ENCODE measurements at regions not wholly inside any gene's neighbourhood (a gene's known extent, or its start where the extent isn't known, plus 50 kb on each side); places are given as distances from the start of the nearest gene placed in this dataset.

DNA sequence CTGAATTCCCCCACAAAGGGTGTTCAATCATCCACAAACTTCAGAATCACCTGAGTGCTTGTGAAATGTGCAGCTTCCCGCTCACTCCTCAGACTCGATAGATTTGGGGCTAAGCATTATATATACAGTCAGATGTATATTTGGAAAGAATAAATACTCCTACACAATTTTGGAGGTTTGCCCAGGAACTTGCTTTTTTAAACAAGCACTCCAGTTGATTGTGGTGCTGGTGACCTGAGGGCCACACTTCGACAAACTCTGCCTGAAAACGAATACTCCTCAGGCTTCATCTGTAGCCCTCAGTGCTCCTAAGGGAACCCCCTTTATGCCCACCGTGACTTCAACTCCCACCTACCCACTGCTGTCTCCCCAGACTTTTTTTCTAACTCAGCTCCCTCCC is 211.6 kb downstream of the INHBA start:
- no peaks in the 10 kb centered on the region for H3K9me3 Mint-ChIP-seq
- no peak for DNase-seq
- no peak overlapping the region for H3K27ac Mint-ChIP-seq
- H3K36me3 ChIP-seq (ENCODE audit: insufficient read depth, low read length), result no peaks in the 10 kb centered on the region
- H3K4me3 ChIP-seq (ENCODE audit: low read length), result no peak overlapping the region
- intact Hi-C loops (cut with DNase I, micrococcal nuclease), result no loop called here
- ChIA-PET POLR2A (no interaction called here), CTCF (no interaction called here)
- H3K36me3 Mint-ChIP-seq (ENCODE audit: low read depth), result no peaks in the 10 kb centered on the region
- TF ChIP-seq, protein P1, sequence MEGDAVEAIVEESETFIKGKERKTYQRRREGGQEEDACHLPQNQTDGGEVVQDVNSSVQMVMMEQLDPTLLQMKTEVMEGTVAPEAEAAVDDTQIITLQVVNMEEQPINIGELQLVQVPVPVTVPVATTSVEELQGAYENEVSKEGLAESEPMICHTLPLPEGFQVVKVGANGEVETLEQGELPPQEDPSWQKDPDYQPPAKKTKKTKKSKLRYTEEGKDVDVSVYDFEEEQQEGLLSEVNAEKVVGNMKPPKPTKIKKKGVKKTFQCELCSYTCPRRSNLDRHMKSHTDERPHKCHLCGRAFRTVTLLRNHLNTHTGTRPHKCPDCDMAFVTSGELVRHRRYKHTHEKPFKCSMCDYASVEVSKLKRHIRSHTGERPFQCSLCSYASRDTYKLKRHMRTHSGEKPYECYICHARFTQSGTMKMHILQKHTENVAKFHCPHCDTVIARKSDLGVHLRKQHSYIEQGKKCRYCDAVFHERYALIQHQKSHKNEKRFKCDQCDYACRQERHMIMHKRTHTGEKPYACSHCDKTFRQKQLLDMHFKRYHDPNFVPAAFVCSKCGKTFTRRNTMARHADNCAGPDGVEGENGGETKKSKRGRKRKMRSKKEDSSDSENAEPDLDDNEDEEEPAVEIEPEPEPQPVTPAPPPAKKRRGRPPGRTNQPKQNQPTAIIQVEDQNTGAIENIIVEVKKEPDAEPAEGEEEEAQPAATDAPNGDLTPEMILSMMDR (IDR thresholded peaks at IDR 0.05), result no peak
- H3K27ac ChIP-seq (ENCODE audit: low read depth in 1 of 2, low read length in 2 of 2), result no peak overlapping the region
- peaks cover 0 to 6% of the 10 kb centered on the region in 2 experiments for H3K9me3 ChIP-seq (ENCODE audit: control insufficient read depth in 1 of 2, insufficient read depth in 1 of 2, low read length in 2 of 2)
- no peaks in the 10 kb centered on the region for H3K27me3 Mint-ChIP-seq
- H3K4me1 Mint-ChIP-seq (ENCODE audit: low read depth), result no peaks in the 10 kb centered on the region
- no peaks in the 10 kb centered on the region for H3K4me1 ChIP-seq (ENCODE audit: insufficient read depth, low read length)
- no peak for ATAC-seq (ENCODE audit: poor library complexity)
- no peak overlapping the region for H3K4me3 Mint-ChIP-seq
- no peaks in the 10 kb centered on the region for H3K27me3 ChIP-seq (ENCODE audit: control insufficient read depth in 1 of 2, insufficient read depth in 2 of 2, low read length in 2 of 2)

DNA sequence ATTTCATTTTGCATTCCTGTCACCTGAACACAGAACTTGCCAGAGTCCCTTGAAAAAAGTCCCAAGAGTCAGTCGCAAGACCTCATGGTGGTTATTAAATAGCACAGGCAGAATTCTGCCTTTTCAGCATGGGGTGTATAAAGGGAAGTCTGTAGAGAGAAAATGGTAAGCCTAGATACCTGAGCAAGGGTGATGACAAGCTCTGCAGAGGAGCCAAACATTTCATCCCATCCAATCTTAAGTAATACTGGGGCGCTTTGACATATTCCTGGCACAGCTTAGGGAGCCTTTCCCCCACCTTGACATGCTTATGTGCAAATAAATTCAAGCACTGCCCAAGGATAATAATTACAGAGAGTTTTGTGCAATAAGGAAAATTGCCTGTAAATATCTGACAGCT is 213.0 kb downstream of the INHBA start:
- H3K9me3 Mint-ChIP-seq, result no peaks in the 10 kb centered on the region
- no peak for DNase-seq
- no peak for ATAC-seq (ENCODE audit: poor library complexity)
- no peaks in the 10 kb centered on the region for H3K36me3 Mint-ChIP-seq (ENCODE audit: low read depth)
- no peak overlapping the region for H3K4me3 Mint-ChIP-seq
- H3K4me1 Mint-ChIP-seq (ENCODE audit: low read depth), result no peaks in the 10 kb centered on the region
- Histone ChIP-seq H3K9me3 (ENCODE audit: control insufficient read depth in 1 of 2, insufficient read depth in 1 of 2, low read length in 2 of 2) (no peaks in the 10 kb centered on the region), H3K36me3 (ENCODE audit: insufficient read depth, low read length) (no peaks in the 10 kb centered on the region), H3K4me3 (ENCODE audit: low read length) (no peak overlapping the region), H3K27ac (ENCODE audit: low read depth in 1 of 2, low read length in 2 of 2) (no peak overlapping the region), H3K27me3 (ENCODE audit: control insufficient read depth in 1 of 2, insufficient read depth in 2 of 2, low read length in 2 of 2) (no peaks in the 10 kb centered on the region), H3K4me1 (ENCODE audit: insufficient read depth, low read length) (no peaks in the 10 kb centered on the region)
- no peak overlapping the region for H3K27ac Mint-ChIP-seq
- CTCF ChIA-PET, result no interaction called here
- POLR2A ChIA-PET, result no interaction called here
- H3K27me3 Mint-ChIP-seq, result no peaks in the 10 kb centered on the region
- TF ChIP-seq, protein P1 (IDR thresholded peaks at IDR 0.05), result no peak
- intact Hi-C loops (cut with DNase I, micrococcal nuclease), result no loop called here

DNA sequence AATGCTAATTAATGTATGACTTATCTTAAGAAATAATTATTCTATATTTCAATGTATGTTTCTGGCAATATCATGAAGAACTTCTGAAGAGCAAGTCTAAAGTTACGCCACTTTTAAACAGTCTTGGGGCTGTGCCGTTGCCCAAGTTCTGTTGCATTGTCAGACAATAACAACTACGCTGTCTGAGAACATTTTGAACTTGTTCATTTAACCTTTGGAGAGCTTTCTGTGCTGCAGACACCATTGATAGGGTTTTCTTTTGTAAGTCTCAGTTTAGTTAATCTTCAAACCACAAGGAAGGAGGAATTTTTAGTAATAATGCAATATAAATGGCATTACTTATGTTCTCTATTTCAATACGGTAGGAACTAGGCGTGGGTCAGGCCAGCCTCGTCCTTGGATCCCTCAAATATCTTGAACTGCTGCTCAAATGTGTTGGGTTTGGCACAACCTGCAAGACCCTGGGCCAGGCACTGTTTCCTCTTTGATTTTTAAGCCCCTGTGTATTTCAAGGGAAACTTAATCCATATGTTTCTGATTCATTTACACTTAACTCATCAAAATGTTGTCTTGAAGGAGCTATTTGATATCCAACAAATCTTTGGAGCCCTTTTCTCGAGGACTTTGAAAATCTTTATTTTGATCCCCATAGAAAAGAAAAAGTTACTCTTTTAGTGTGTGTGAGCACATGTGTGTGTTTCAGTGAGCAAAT is 215.5 kb downstream of the INHBA start:
- POLR2A ChIA-PET, result no interaction called here
- TF ChIP-seq, protein P1 (IDR thresholded peaks at IDR 0.05), result no peak
- no peak overlapping the region for H3K4me3 ChIP-seq (ENCODE audit: low read length)
- Mint-ChIP-seq H3K4me1 (ENCODE audit: low read depth) (no peaks in the 10 kb centered on the region), H3K4me3 (no peak overlapping the region), H3K9me3 (no peaks in the 10 kb centered on the region), H3K27me3 (no peaks in the 10 kb centered on the region), H3K36me3 (ENCODE audit: low read depth) (no peaks in the 10 kb centered on the region), H3K27ac (no peak overlapping the region)
- H3K27me3 ChIP-seq (ENCODE audit: control insufficient read depth in 1 of 2, insufficient read depth in 2 of 2, low read length in 2 of 2), result no peaks in the 10 kb centered on the region
- H3K9me3 ChIP-seq (ENCODE audit: control insufficient read depth in 1 of 2, insufficient read depth in 1 of 2, low read length in 2 of 2), result no peaks in the 10 kb centered on the region
- intact Hi-C loops (cut with DNase I, micrococcal nuclease), result no loop called here
- DNase-seq (no peak), ATAC-seq (ENCODE audit: poor library complexity) (no peak)
- no peaks in the 10 kb centered on the region for H3K4me1 ChIP-seq (ENCODE audit: insufficient read depth, low read length)
- no peak overlapping the region for H3K27ac ChIP-seq (ENCODE audit: low read depth in 1 of 2, low read length in 2 of 2)
- H3K36me3 ChIP-seq (ENCODE audit: insufficient read depth, low read length), result no peaks in the 10 kb centered on the region
- CTCF ChIA-PET, result no interaction called here
